HepG2 (cell line): ENCODE measurements at regions not wholly inside any gene's neighbourhood (a gene's known extent, or its start where the extent isn't known, plus 50 kb on each side); places are given as distances from the start of the nearest gene placed in this dataset.

Experiments
- MAFK ChIP-seq, 2 experiments: IDR thresholded peaks in 1 of 2; conservative IDR thresholded peaks in 1 of 2; 2 replicates each; pipeline ENCODE4 v1.6.1; 2011; ENCODE audit warnings: improper control_type of control experiment in 2 of 2, low read length in 2 of 2
- NR2F6 ChIP-seq, 2 experiments: IDR thresholded peaks; 2 replicates each; pipeline ENCODE4 v1.6.1; 2016; ENCODE audit warnings: antibody characterized with exemption in 1 of 2, mild to moderate bottlenecking in 1 of 2
- RFX5 ChIP-seq: IDR thresholded peaks from 2 replicates; pipeline ENCODE4 v1.6.1; 2011; ENCODE audit warnings: low read depth, low read length, improper control_type of control experiment
- SNAI1 ChIP-seq: sonication (generic); formaldehyde crosslinking; IDR thresholded peaks from 2 replicates; pipeline ENCODE4 v1.5.0; 2020; ENCODE audit warnings: mild to moderate bottlenecking, missing genetic modification reagents, borderline replicate concordance
- USF2 ChIP-seq, 2 experiments: sonication (generic) in 1 of 2; formaldehyde crosslinking in 1 of 2; IDR thresholded peaks; 2 replicates each; pipeline versions ENCODE4 v1.5.1 to v1.6.1; 2011 to 2020; ENCODE audit warnings: borderline replicate concordance in 1 of 2, low read depth in 1 of 2, low read length in 1 of 2, mild to moderate bottlenecking in 1 of 2, missing genetic modification reagents in 1 of 2, moderate library complexity in 1 of 2
- ZBTB7A ChIP-seq: sonication (generic); formaldehyde crosslinking; IDR thresholded peaks from 2 replicates; pipeline ENCODE4 v1.8.0; 2022; ENCODE audit warnings: mild to moderate bottlenecking, missing genetic modification reagents
- ZNF580 ChIP-seq: IDR thresholded peaks from 2 replicates; pipeline ENCODE4 v1.6.1; 2016; ENCODE audit warnings: low read depth, borderline replicate concordance

GRCh38 chr16:62445909-62446308 lies 409.7 kb upstream of the CDH8 start:
- TF ChIP-seq RFX5 (no peak), NR2F6 (IDR thresholded peaks at IDR 0.05) (no peak), NR2F6 (CRISPR knock-in tag; IDR thresholded peaks at IDR 0.05) (no peak), ZNF580 (CRISPR knock-in tag) (no peak), USF2 (IDR thresholded peaks at IDR 0.05; ENCODE audit: low read depth, low read length) (no peak), USF2 (CRISPR knock-in tag; IDR thresholded peaks at IDR 0.05; ENCODE audit: borderline replicate concordance) (no peak), MAFK (conservative IDR thresholded peaks at IDR 0.05 in 1 of 2, IDR thresholded peaks at IDR 0.05 in 1 of 2; ENCODE audit: low read length in 2 of 2) (no peak), ZBTB7A (CRISPR knock-in tag) (no peak), SNAI1 (no peak)
